HG03354 (cell line): ENCODE measurements at regions not wholly inside any gene's neighbourhood (a gene's known extent, or its start where the extent isn't known, plus 50 kb on each side); places are given as distances from the start of the nearest gene placed in this dataset.
"Not testable (repeated sequence)": the region's sequence is repeated elsewhere in the genome, so short reads cannot be mapped to it uniquely, and the experiment has no call there.

ENCODE experiments used
- ATAC-seq: cut with Tn5 transposase; IDR thresholded peaks from one replicate; pipeline ENCODE4 v1.9.1; 2021; ENCODE audit warnings: mild to moderate bottlenecking; ENCODE audit not compliant: unreplicated experiment, poor library complexity, severe bottlenecking

- ATAC-seq: no peak
These were observed 362.5 kb upstream of the NRP1 start for GRCh38 chr10:33697016-33697415.

- no peak for ATAC-seq
These were observed 361.1 kb upstream of the NRP1 start for GRCh38 chr10:33695536-33695935.

- not testable (repeated sequence) for ATAC-seq
These were observed 356.1 kb upstream of the NRP1 start for GRCh38 chr10:33690536-33690935.

- ATAC-seq: no peak
These were observed 354.0 kb upstream of the NRP1 start for GRCh38 chr10:33688506-33688905.

GRCh38 chr10:33684211-33684611 is 349.7 kb upstream of the NRP1 start:
- no peak for ATAC-seq

- ATAC-seq: no peak
These were observed 347.1 kb upstream of the NRP1 start for GRCh38 chr10:33681595-33681994.

- ATAC-seq: no peak
These were observed 345.6 kb upstream of the NRP1 start for GRCh38 chr10:33680036-33680435.

GRCh38 chr10:33676606-33677339 is 342.3 kb upstream of the NRP1 start:
- ATAC-seq: no peak

- ATAC-seq: no peak
These were observed 340.6 kb upstream of the NRP1 start for GRCh38 chr10:33674986-33675599.

- ATAC-seq: no peak
These were observed 340.0 kb upstream of the NRP1 start for GRCh38 chr10:33674491-33674890.

- ATAC-seq: no peak
These were observed 339.5 kb upstream of the NRP1 start for GRCh38 chr10:33673839-33674415.

GRCh38 chr10:33669904-33670303 is 335.4 kb upstream of the NRP1 start:
- no peak for ATAC-seq

GRCh38 chr10:33666686-33667480 is 332.4 kb upstream of the NRP1 start:
- ATAC-seq: no peak

GRCh38 chr10:33665501-33665900 is 331.0 kb upstream of the NRP1 start:
- ATAC-seq: no peak

GRCh38 chr10:33664070-33664469 is 329.6 kb upstream of the NRP1 start:
- ATAC-seq: no peak

GRCh38 chr10:33661580-33662336 is 327.3 kb upstream of the NRP1 start:
- ATAC-seq: no peak

- ATAC-seq: no peak
These were observed 325.9 kb upstream of the NRP1 start for GRCh38 chr10:33660329-33660728.

GRCh38 chr10:33657913-33658312 is 323.4 kb upstream of the NRP1 start:
- ATAC-seq: no peak

- no peak for ATAC-seq
These were observed 322.9 kb upstream of the NRP1 start for GRCh38 chr10:33657154-33657908.
